HG03342 (cell line): ENCODE measurements at regions not wholly inside any gene's neighbourhood (a gene's known extent, or its start where the extent isn't known, plus 50 kb on each side); places are given as distances from the start of the nearest gene placed in this dataset.

ENCODE experiments used
- ATAC-seq: cut with Tn5 transposase; IDR thresholded peaks from one replicate; pipeline ENCODE4 v1.9.1; 2021; ENCODE audit warnings: mild to moderate bottlenecking, moderate library complexity; ENCODE audit not compliant: unreplicated experiment

- ATAC-seq: no peak
These were observed 212.0 kb downstream of the CSNK2A3 start for GRCh38 chr11:11141065-11141464.

GRCh38 chr11:11140510-11140909 is 212.5 kb downstream of the CSNK2A3 start:
- ATAC-seq: no peak

DNA sequence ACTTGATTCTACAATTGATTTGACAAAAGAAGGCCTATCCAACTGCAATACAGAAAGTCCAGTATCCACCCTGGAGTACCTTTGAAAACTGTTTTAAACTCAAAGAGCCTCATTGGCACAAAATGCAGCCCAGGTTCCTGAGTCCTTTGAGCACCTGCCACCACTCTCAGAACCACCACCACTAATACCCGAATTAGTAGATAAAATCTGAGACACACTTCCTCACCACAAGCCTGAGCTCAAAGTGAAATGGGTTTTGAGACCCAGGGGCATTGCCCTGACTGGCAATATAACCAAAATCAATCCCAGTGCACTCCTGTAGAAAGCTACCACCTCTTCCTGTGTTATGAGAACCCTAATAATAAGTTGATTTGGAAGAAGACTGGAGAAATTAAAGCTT is 215.7 kb downstream of the CSNK2A3 start:
- ATAC-seq: no peak

GRCh38 chr11:11135820-11136476 is 217.1 kb downstream of the CSNK2A3 start:
- ATAC-seq: no peak

- ATAC-seq: no peak
These were observed 223.9 kb downstream of the CSNK2A3 start for GRCh38 chr11:11129118-11129517.

DNA sequence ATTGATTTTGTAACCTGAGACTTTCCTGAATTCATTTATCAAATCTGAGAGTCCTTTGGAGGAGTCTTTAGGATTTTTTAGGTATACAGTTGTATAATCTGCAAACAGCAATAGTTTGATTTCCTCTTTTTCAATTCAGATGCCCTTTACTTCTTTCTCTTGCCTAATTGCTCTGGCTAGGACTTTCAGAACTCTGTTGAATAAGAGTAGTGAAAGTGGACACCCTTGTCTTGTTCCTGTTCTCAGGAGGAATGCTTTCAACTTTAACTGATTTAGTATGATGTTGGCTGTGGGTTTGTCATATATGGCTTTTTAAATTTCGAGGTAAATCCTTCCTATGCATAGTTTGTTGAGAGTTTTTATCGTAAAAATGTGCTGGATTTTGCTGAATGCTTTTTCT is 227.4 kb downstream of the CSNK2A3 start:
- no peak for ATAC-seq

GRCh38 chr11:11122749-11123148 is 230.3 kb downstream of the CSNK2A3 start:
- no peak for ATAC-seq

- ATAC-seq: no peak
These were observed 233.1 kb downstream of the CSNK2A3 start for GRCh38 chr11:11119917-11120316.

DNA sequence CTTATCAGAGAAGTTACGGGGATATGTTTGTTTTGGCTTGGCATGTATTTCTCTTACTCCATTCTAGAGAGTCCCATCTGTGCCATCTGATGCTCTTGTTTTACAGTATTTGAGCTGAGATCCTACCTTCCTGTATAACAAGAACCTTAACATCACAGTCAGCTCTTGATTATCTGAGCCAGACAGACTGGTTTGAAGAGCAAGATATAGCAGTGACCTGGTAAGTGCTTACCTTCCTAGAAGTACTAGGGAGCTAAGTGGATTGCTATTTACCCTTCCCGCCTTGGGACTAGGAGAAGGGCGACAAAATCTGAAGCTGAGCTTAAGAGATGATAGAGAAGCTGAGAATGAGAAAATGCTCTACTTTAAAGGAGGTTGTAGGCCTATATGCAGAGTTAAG is 235.3 kb downstream of the CSNK2A3 start:
- no peak for ATAC-seq

GRCh38 chr11:11115475-11115874 is 237.6 kb downstream of the CSNK2A3 start:
- no peak for ATAC-seq

DNA sequence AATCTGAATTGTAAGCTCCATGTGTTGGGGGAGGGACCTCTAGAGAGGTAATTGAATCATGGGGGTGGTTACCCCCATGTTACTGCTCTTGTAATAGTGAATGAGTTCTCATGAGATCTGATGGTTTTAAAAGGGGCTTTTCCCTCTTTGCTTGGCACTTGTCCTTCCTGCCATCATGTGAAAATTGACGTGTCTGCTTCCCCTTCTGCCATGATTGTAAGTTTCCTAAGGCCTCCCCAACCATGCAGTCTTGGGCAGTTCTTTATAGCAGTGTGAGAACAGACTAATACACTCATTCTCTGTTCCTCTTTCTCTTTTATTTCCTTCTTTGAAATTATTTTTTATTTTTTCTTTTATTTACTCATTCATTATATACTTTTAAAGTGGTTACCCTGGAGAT is 239.4 kb downstream of the CSNK2A3 start:
- no peak for ATAC-seq

DNA sequence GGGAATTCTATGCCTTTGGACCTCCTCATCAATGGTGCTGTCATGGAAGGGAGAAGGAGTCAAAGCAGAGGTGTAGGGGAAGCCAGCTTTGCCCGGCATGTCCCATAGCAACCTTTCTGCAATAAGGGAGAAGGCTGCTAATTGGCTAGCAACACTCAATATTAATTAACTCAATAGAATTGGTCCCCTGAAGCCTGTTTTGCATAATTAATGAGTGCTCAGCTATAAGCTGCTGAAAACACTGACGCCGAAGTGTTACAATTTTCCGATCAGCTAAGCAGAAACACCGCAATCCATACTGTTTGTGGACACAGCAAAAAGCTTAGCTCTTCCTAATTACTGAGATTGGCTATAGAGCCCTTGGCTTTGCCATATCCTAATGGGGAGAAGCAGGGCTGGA is 245.0 kb downstream of the CSNK2A3 start:
- no peak for ATAC-seq

DNA sequence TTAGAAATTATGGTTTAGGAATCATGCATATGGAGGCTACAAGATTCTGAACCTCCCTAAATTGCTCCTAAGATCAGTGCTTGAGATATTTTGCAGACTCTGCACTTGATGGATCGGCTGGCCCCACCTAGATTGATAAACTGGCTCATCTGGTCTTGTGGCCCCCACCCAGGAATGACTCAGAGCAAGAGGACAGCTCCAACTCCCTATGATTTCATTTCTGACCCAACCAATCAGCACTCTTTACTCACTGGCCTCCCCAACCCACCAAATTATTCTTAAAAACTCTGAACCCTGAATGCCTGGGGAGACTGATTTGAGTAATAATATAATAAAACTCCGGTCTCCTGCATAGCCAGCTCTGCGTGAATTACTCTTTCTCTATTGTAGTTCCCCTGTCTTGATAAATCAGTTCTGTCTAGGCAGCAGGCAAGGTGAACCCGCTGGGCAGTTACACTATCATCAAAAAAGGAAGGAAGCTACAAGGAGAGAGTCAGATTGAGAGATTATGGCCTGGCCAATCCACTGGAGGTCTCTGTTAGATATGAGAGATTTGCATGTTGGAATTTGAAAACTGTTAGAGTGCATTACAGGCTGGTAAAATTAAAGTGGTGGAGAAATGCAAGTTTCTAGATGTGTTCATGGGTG is 245.8 kb downstream of the CSNK2A3 start:
- ATAC-seq: no peak

DNA sequence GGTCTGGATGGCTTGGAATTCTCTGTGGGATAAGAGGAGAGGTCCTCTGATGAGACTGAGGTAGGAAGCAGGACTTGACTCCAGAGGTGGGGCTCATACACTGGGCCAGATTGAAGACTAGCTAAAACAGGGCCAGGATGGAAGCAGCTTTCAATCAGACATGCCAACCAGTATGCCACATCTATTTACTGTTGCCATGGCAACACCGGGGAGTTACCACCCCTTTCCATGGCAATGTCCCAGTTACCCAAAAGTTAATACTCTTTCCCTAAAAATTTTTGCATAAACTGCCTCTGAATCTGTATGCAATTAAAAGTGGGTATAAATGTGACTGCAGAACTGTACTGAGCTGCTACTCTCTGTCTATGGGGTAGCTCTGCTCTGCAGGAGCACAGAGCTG is 247.5 kb upstream of the ZBED5 start:
- ATAC-seq: no peak

GRCh38 chr11:11095831-11096723 is 238.2 kb upstream of the ZBED5 start:
- ATAC-seq: no peak

DNA sequence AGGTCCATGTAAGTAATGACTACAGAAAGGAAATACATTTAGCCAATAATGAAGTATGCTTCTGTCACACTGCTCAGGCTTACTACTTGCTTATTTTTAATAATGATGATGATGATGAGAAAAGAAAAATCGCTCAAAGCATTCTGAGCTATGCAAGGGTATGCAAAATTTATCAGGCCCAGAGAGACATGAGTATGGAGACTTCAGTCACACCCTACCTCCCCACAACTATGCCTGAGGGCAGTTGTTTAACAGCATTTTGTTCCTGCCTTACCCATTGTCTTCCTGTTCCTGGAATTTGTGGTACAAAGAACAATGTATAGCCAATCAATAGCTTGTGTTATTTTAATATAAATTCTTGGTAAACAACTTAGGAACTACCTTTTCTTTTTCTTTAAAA is 232.6 kb upstream of the ZBED5 start:
- ATAC-seq: no peak

GRCh38 chr11:11089805-11090204 is 232.0 kb upstream of the ZBED5 start:
- ATAC-seq: no peak

- no peak for ATAC-seq
These were observed 229.1 kb upstream of the ZBED5 start for GRCh38 chr11:11086979-11087378.

DNA sequence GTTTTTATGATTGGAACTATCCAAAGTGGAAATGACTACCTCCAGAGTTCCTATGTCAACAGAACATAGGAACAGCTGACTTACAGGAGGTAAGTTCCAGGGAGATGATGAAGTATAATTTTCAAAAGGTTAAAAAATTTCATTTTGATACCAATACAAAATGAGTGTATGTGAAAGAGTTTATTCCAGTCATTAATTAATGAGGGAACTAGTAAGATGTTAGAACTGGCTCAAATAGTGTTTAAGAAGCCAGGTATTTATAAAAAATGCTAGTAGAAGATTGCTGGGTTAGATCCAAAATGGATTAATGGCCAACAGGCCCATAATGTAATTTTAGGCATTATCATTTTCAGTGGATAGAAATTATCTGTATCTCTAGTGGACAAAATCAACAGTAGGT is 227.7 kb upstream of the ZBED5 start:
- ATAC-seq: no peak

DNA sequence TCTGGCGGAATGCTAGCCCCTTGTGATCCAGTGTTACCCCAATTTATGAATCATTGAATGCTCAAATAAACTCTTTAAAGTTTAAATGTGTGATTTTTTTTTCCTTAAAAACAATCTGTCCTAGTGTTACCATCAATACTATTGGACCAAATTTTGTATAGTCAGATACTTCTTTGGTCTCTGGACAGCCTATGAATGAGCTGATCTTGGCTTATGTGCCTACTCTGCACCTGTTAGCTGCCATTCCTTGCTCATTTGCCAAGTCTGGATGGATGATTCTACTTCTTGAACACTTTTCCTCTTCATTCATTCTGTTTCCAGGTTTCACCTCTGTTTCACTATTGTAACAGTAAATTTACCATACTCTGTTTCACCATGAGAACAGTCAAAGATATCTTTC is 226.5 kb upstream of the ZBED5 start:
- ATAC-seq: no peak

- no peak for ATAC-seq
These were observed 225.6 kb upstream of the ZBED5 start for GRCh38 chr11:11083441-11083840.

- ATAC-seq: no peak
These were observed 224.8 kb upstream of the ZBED5 start for GRCh38 chr11:11082646-11083045.
